AG09319 (cell line): ENCODE measurements at regions not wholly inside any gene's neighbourhood (a gene's known extent, or its start where the extent isn't known, plus 50 kb on each side); places are given as distances from the start of the nearest gene placed in this dataset.
A peak's percentile ranks its signal among the peaks of the same experiment; 100 is the strongest.

Source experiments
- DNase-seq: peaks from one replicate; pipeline ENCODE4 v3.0.0-alpha.2; 2010; ENCODE audit warnings: low read depth; ENCODE audit errors: extremely low read depth
- TF ChIP-seq, protein P1 (sequence below): IDR thresholded peaks from 2 replicates; pipeline ENCODE4 v1.5.1; 2011; ENCODE audit warnings: low read depth, mild to moderate bottlenecking, inconsistent platforms, low read length, moderate library complexity

DNA sequence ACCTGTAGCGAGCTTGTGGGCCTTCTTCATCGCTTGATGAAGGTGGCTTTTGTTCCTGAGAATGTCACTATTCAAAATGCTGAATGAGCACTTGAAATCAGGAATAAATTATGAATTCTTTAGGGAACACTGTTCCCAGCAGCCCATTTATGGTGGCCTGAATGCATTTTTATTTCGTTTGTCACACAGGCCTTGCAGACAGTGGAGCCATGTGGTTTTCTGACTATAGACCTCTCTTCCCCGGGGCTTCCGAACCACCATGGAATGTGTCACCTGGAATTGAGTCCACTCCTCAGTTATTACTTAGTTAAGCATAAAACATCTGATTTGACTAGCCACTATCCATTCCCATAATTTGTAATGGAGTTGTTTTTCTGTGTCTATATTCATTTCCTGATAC, 396.9 kb downstream of the IRS2 start:
- TF ChIP-seq, protein P1, sequence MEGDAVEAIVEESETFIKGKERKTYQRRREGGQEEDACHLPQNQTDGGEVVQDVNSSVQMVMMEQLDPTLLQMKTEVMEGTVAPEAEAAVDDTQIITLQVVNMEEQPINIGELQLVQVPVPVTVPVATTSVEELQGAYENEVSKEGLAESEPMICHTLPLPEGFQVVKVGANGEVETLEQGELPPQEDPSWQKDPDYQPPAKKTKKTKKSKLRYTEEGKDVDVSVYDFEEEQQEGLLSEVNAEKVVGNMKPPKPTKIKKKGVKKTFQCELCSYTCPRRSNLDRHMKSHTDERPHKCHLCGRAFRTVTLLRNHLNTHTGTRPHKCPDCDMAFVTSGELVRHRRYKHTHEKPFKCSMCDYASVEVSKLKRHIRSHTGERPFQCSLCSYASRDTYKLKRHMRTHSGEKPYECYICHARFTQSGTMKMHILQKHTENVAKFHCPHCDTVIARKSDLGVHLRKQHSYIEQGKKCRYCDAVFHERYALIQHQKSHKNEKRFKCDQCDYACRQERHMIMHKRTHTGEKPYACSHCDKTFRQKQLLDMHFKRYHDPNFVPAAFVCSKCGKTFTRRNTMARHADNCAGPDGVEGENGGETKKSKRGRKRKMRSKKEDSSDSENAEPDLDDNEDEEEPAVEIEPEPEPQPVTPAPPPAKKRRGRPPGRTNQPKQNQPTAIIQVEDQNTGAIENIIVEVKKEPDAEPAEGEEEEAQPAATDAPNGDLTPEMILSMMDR = no peak
- no peak for DNase-seq

DNA sequence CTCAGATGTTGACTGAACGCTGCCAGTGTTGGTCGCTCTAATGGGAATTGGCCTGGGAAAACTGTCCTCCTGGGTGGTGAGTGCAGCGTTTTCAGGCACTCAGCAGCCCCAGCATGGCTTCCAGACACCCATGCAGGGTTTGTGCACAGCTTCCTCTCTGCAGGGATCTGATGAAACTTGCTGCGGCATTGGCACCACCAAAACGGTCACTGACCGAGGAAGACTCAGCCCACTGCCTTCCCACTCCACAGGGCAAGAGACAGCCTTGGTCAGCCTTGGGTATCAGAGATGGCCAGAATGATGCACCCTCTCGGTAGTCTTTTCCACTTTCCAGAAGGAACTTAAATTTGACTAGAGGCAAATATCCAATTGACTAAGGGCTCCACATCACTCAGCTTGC, 398.9 kb downstream of the IRS2 start:
- TF ChIP-seq, protein P1 = no peak
- no peak for DNase-seq

DNA sequence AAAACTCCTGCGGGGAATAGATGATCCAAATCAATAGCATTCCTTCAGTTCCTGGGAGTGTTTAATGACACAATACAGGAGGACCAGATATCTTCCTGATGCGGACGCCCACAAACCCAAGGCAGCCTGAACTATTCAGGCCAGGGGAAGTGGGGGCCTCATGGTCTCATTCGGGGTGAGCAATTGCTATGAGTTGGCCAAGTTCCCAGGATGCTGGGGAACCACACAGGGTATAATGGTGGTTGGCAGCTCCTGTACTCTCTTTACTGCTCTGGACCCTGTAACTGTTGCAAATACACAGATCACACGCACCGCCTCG, 401.2 kb downstream of the IRS2 start:
- TF ChIP-seq, protein P1 = no peak
- DNase-seq = no peak

DNA sequence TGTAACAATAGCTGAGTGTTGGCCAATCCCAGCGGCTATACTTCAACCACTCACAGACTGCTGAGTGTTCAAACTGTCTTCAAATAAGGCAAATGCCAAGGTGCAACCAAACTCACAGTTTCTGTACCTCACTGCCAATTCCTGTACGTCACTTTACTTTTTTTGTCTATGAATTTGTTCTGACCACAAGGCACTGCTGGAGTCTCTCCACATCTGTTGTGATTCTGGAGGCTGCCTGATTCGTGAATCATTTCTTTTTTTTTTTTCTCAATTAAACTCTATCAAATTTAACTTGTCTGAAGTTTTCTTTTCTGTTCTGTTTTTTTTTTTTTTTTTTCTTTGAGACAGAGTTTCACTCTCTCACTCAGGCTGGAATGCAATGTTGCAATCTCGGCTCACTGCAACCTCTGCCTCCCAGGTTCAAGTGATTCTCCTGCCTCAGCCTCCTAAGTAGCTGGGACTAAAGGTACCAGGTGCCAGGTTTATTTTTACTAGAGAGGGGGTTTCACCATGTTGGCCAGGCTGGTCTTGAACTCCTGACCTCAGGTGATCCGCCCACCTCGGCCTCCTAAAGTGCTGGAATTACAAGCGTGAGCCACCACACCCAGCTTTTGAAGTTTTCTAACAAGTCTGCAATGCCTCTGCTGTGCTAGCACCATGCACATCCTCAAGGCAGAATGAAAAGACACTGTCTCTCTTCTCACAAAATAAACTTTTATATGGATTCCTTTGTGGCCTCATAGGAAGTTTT, 401.7 kb downstream of the IRS2 start:
- DNase-seq = peak; percentile 57
- TF ChIP-seq, protein P1 = no peak

DNA sequence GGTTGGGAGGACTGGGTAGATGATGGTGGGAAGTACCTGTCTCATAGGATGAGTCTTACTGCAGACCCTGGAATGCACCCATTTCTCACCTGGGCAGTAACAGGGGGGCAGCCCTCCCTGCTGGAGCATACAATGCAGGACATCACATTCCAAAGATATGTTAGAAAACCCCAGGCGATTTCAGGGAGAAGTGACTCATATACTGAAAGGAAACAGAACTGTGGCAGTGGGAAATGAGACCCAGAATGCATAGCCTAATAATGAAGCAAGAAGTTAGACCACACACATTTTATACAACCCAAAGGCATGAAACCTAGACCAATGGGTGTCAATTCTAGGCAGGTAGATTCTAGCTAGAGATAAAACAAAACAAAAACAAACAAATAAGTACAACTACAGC, 402.7 kb downstream of the IRS2 start:
- TF ChIP-seq, protein P1 = no peak
- DNase-seq = no peak

DNA sequence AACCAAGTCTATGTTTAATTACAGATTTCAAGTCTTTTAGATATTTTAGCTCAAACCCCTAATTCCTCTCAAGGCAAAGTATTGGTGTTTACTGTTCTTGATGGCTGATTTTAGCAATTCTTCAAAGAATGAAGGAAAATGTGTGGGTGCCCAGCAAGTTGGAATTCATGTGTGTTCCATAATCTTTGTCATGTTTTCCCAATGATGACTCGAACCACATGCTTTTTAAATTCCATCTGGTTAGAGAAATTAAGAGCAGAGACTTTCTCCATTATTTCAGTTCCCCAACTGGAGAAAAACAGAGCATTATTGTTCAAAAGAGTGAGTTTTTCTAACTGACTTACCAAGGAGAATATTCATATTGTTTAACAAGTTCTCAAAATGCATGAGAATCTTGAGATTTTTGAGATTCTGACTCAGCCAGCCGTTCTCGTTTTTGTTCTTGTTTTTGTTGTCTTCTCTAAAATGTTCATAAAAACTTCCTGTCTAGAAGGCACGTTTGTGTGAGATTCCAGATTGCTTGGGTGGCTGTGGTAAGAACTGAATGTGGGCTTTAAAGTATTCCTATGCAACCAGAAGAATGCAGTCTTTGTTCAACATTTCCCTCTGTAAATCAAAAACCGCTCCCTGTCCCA, 404.7 kb downstream of the IRS2 start:
- no peak for DNase-seq
- TF ChIP-seq, protein P1 = no peak

DNA sequence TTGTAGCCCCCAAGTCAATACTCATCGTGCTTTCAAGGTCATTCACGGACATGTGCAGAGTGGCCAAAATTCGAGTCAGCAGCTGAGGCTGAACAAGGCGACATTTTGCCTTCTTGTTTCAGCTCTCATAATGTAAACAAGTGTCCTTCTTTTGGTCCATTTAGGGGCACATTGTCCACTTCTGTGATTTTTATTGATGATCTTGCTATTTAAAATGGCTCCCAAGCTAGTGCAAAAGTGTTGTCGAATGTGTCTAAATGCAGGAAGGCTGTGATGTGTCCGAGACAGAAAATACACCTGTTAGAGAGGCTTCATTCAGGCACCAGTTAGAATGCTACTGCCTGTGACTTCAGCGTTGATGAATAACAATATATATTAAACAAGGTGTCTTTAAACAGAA, 405.9 kb downstream of the IRS2 start:
- DNase-seq = no peak
- TF ChIP-seq, protein P1 = no peak
